GM19452 (cell line): ENCODE measurements at regions not wholly inside any gene's neighbourhood (a gene's known extent, or its start where the extent isn't known, plus 50 kb on each side); places are given as distances from the start of the nearest gene placed in this dataset.

Experiments
- ATAC-seq: cut with Tn5 transposase; IDR thresholded peaks from one replicate; pipeline ENCODE4 v1.9.1; 2021; ENCODE audit not compliant: unreplicated experiment

- ATAC-seq, result no peak
Observed at GRCh38 chr10:89095701-89096391, 105.2 kb downstream of the FAS start.

GRCh38 chr10:89093728-89094127 is 103.1 kb downstream of the FAS start:
- ATAC-seq, result no peak

GRCh38 chr10:89092981-89093380 is 102.4 kb downstream of the FAS start:
- ATAC-seq, result no peak

- no peak for ATAC-seq
Observed at GRCh38 chr10:89092439-89092838, 101.8 kb downstream of the FAS start.

- ATAC-seq, result no peak
Observed at GRCh38 chr10:89091496-89091895, 100.9 kb downstream of the FAS start.

GRCh38 chr10:89090756-89091445 is 100.3 kb downstream of the FAS start:
- ATAC-seq, result no peak

- ATAC-seq, result no peak
Observed at GRCh38 chr10:89086801-89087521, 96.4 kb downstream of the FAS start.

- no peak for ATAC-seq
Observed at GRCh38 chr10:89085153-89085552, 94.6 kb downstream of the FAS start.

GRCh38 chr10:89082086-89082485 is 91.5 kb downstream of the FAS start:
- ATAC-seq, result no peak

GRCh38 chr10:89080660-89081059 is 90.1 kb downstream of the FAS start:
- no peak for ATAC-seq

GRCh38 chr10:89079961-89080360 is 89.4 kb downstream of the FAS start:
- ATAC-seq, result no peak

- ATAC-seq, result no peak
Observed at GRCh38 chr10:89078724-89079672, 88.4 kb downstream of the FAS start.

GRCh38 chr10:89076120-89076519 is 85.5 kb downstream of the FAS start:
- no peak for ATAC-seq

- ATAC-seq, result no peak
Observed at GRCh38 chr10:89075631-89076030, 85.0 kb downstream of the FAS start.

- no peak for ATAC-seq
Observed at GRCh38 chr10:89074120-89074519, 83.5 kb downstream of the FAS start.

GRCh38 chr10:89073719-89074118 is 83.1 kb downstream of the FAS start:
- ATAC-seq, result no peak

- ATAC-seq, result no peak
Observed at GRCh38 chr10:89069589-89069988, 79.0 kb downstream of the FAS start.
